DND-41 (cell line): ENCODE measurements at regions not wholly inside any gene's neighbourhood (a gene's known extent, or its start where the extent isn't known, plus 50 kb on each side); places are given as distances from the start of the nearest gene placed in this dataset.

Source experiments
- ATAC-seq: fragments of 200-7000 bp; cut with Tn5 transposase; 3 replicates; pipeline ENCODE4 v1.9.1; 2021; ENCODE audit warnings: low read depth; ENCODE audit not compliant: insufficient read depth
- DNase-seq: peaks from one replicate; pipeline ENCODE4 v3.0.0-alpha.2; 2020
- H2AFZ ChIP-seq: 2 replicates; pipeline ENCODE4 v1.6.0; 2012; ENCODE audit warnings: low read depth, low read length
- H3K27ac ChIP-seq: 2 replicates; pipeline ENCODE4 v1.5.1; 2012; ENCODE audit warnings: low read length, inconsistent platforms
- H3K27me3 ChIP-seq: fragments of 200-600 bp; sonication (generic); 2 replicates; pipeline ENCODE4 v1.6.0; 2012; ENCODE audit warnings: low read length, mild to moderate bottlenecking, inconsistent platforms; ENCODE audit not compliant: insufficient read depth, poor library complexity
- H3K36me3 ChIP-seq: 2 replicates; pipeline ENCODE4 v1.5.1; 2012; ENCODE audit warnings: low read length, inconsistent platforms; ENCODE audit not compliant: insufficient read depth
- H3K4me1 ChIP-seq: 2 replicates; pipeline ENCODE4 v1.5.1; 2012; ENCODE audit warnings: mild to moderate bottlenecking, low read length; ENCODE audit not compliant: insufficient read depth
- H3K4me2 ChIP-seq: 2 replicates; pipeline ENCODE4 v1.6.0; 2012; ENCODE audit warnings: mild to moderate bottlenecking, moderate library complexity, low read length, inconsistent platforms; ENCODE audit not compliant: insufficient read depth
- H3K4me3 ChIP-seq, 2 experiments: fragments of 200-600 bp in 1 of 2; shearing (Covaris generic) in 1 of 2; 2 replicates each; pipeline ENCODE4 v1.5.1; 2012 to 2016; ENCODE audit warnings: inconsistent platforms in 2 of 2, low read length in 2 of 2, mild to moderate bottlenecking in 2 of 2, low read depth in 1 of 2, moderate library complexity in 1 of 2
- H3K79me2 ChIP-seq: 2 replicates; pipeline ENCODE4 v1.6.0; 2012; ENCODE audit warnings: low read length, inconsistent platforms; ENCODE audit not compliant: insufficient read depth
- H3K9ac ChIP-seq: 2 replicates; pipeline ENCODE4 v1.6.0; 2012; ENCODE audit warnings: low read depth, mild to moderate bottlenecking, inconsistent platforms, low read length, moderate library complexity
- H3K9me3 ChIP-seq: 2 replicates; pipeline ENCODE4 v1.5.1; 2012; ENCODE audit warnings: low read length, moderate library complexity, mild to moderate bottlenecking, inconsistent platforms; ENCODE audit not compliant: insufficient read depth, severe bottlenecking
- H4K20me1 ChIP-seq: 2 replicates; pipeline ENCODE4 v1.6.0; 2012; ENCODE audit warnings: low read length; ENCODE audit not compliant: insufficient read depth
- CTCF ChIP-seq: IDR thresholded peaks from 2 replicates; pipeline ENCODE4 v1.5.1; 2012; ENCODE audit warnings: borderline replicate concordance, low read length, moderate library complexity, mild to moderate bottlenecking; ENCODE audit not compliant: poor library complexity, severe bottlenecking; ENCODE audit errors: extremely low read depth
- EZH2 ChIP-seq: IDR thresholded peaks from 3 replicates; pipeline ENCODE4 v1.6.1; 2012; ENCODE audit warnings: borderline replicate concordance, low read depth, mild to moderate bottlenecking, moderate library complexity, low read length, inconsistent platforms; ENCODE audit not compliant: severe bottlenecking

GRCh38 chr1:59045137-59045536 is 251.8 kb upstream of the FGGY start:
- no peak for TF ChIP-seq CTCF
- TF ChIP-seq EZH2, result no peak
- Histone ChIP-seq H3K9me3 (no peaks in the 10 kb centered on the region), H3K4me2 (no peak overlapping the region), H3K36me3 (no peaks in the 10 kb centered on the region), H4K20me1 (no peaks in the 10 kb centered on the region), H3K79me2 (no peaks in the 10 kb centered on the region), H3K27ac (peak overlapping the region; percentile 53), H3K4me1 (peaks cover 46% of the 10 kb centered on the region), H3K9ac (no peak overlapping the region), H3K4me3 (no peak overlapping the region), H3K27me3 (no peaks in the 10 kb centered on the region), H2AFZ (no peak overlapping the region)
- ATAC-seq (no peak), DNase-seq (no peak)

GRCh38 chr1:59045636-59046035 is 251.3 kb upstream of the FGGY start:
- Histone ChIP-seq H3K4me2 (no peak overlapping the region), H3K79me2 (no peaks in the 10 kb centered on the region), H3K9me3 (no peaks in the 10 kb centered on the region), H3K36me3 (no peaks in the 10 kb centered on the region), H3K4me1 (peaks cover 46% of the 10 kb centered on the region), H2AFZ (no peak overlapping the region), H3K27ac (peak overlapping the region; percentile 53; the same call in 1 of the 2 replicates), H3K27me3 (no peaks in the 10 kb centered on the region), H4K20me1 (no peaks in the 10 kb centered on the region), H3K9ac (no peak overlapping the region), H3K4me3 (no peak overlapping the region)
- ATAC-seq, result no peak
- DNase-seq, result no peak
- no peak for TF ChIP-seq CTCF
- TF ChIP-seq EZH2, result no peak

DNA sequence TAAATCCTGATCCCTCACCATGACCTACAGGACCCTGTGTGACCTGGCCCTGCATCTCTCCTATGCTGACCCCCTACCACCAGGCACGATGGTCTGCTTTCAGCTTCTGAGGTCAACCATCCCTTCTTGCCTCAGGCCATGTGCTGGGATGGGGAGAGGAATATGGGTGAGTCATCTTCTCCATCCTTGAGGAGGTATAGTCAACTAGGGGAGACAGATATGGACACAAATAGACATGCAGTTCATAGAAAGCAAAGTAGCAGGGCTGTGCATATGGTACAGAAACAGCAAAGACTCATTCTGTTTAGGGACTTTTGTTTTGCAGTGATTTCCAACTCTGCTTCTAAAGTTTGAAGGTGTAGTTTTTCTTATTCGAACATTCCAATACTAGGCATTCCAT is 250.8 kb upstream of the FGGY start:
- H3K9me3 ChIP-seq, result no peaks in the 10 kb centered on the region
- ATAC-seq (no peak), DNase-seq (no peak)
- peak overlapping the region; percentile 72 for H3K27ac ChIP-seq
- H3K27me3 ChIP-seq, result no peaks in the 10 kb centered on the region
- H3K36me3 ChIP-seq, result no peaks in the 10 kb centered on the region
- no peaks in the 10 kb centered on the region for H4K20me1 ChIP-seq
- H3K79me2 ChIP-seq, result no peaks in the 10 kb centered on the region
- no peak overlapping the region for H3K9ac ChIP-seq
- TF ChIP-seq EZH2 (no peak), CTCF (no peak)
- no peak overlapping the region for H2AFZ ChIP-seq
- H3K4me3 ChIP-seq, result no peak overlapping the region
- H3K4me1 ChIP-seq, result peaks cover 46% of the 10 kb centered on the region
- no peak overlapping the region; the same call in 1 of the 2 replicates for H3K4me2 ChIP-seq

DNA sequence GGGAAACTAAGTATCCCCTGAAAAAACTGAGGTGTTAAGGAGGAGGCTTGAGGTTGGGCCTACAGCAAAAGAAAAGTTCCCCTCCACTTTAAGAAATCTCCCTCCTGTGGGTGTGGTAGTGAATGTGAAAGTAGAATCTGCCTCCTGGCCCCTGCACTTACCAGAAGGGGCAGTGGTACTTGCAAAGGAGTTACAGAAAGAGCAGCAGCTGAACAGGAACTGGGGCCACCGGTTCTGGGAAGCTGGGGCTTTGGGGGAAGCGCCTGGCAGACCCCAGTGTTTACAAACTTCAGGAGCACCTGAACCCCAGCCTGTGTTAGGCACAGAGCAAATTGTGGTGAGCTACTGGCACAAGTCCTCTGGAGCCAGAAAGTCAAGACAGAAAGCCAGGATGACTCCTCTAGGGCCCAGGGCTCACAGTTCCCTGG is 250.2 kb upstream of the FGGY start:
- H3K9ac ChIP-seq, result peak overlapping the region; percentile 25; the same call in 1 of the 2 replicates
- peak overlapping the region; percentile 46 for H2AFZ ChIP-seq
- no peaks in the 10 kb centered on the region for H4K20me1 ChIP-seq
- H3K9me3 ChIP-seq, result no peaks in the 10 kb centered on the region
- DNase-seq (peak; percentile 82), ATAC-seq (peak; percentile 96)
- peak overlapping the region; percentile 72 for H3K27ac ChIP-seq
- no peaks in the 10 kb centered on the region for H3K36me3 ChIP-seq
- H3K27me3 ChIP-seq, result no peaks in the 10 kb centered on the region
- H3K4me1 ChIP-seq, result peaks cover 40% of the 10 kb centered on the region
- TF ChIP-seq CTCF, result peak; percentile 73
- TF ChIP-seq EZH2, result no peak
- peak overlapping the region; percentile 44 for H3K4me2 ChIP-seq
- H3K79me2 ChIP-seq, result no peaks in the 10 kb centered on the region
- H3K4me3 ChIP-seq, result no peak overlapping the region
